AG09319 (cell line): ENCODE measurements at regions not wholly inside any gene's neighbourhood (a gene's known extent, or its start where the extent isn't known, plus 50 kb on each side); places are given as distances from the start of the nearest gene placed in this dataset.

Experiments
- DNase-seq: peaks from one replicate; pipeline ENCODE4 v3.0.0-alpha.2; 2010; ENCODE audit warnings: low read depth; ENCODE audit errors: extremely low read depth
- TF ChIP-seq, protein P1 (sequence below): IDR thresholded peaks from 2 replicates; pipeline ENCODE4 v1.5.1; 2011; ENCODE audit warnings: low read depth, mild to moderate bottlenecking, inconsistent platforms, low read length, moderate library complexity

DNA sequence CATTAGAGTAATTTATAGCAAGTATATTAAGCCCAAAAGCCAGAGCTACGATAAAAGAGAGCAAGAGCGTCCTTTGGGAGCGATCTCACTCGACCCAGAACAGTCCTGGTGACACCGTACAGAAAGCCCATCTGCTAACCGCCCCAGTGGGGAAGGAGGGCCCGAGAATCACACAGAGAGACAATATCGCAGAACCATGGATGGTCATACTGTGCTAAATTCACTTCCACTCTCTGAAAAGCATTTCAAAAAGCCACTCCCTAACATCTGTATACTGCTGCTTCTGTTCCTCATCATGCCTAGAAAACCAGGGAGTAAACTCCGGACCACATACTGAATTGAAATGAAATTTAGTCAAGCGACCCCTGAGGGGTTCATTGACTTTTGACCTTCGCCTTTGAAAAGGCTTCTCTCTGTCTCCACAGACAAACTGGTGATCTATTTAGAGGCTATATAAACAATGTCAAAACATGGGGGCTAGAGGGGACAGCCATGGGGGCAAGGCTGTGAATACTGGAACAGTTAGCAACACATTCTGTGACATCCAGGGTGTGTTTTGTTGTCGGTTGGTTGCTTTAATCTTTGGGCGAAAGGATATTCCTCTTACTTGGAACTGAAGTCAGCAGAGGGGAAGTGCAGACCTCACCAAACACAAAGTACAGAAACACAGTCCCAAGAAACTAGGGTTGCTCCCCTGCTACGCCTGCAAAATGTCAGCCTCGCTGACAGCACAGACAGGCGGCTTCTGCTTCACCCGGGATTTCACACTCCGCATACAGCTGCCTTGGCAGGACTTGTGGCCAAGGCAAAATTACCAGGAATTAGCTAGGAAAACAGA, 129.0 kb upstream of the RASGEF1B start:
- no peak for DNase-seq
- TF ChIP-seq, protein P1, sequence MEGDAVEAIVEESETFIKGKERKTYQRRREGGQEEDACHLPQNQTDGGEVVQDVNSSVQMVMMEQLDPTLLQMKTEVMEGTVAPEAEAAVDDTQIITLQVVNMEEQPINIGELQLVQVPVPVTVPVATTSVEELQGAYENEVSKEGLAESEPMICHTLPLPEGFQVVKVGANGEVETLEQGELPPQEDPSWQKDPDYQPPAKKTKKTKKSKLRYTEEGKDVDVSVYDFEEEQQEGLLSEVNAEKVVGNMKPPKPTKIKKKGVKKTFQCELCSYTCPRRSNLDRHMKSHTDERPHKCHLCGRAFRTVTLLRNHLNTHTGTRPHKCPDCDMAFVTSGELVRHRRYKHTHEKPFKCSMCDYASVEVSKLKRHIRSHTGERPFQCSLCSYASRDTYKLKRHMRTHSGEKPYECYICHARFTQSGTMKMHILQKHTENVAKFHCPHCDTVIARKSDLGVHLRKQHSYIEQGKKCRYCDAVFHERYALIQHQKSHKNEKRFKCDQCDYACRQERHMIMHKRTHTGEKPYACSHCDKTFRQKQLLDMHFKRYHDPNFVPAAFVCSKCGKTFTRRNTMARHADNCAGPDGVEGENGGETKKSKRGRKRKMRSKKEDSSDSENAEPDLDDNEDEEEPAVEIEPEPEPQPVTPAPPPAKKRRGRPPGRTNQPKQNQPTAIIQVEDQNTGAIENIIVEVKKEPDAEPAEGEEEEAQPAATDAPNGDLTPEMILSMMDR: no peak

DNA sequence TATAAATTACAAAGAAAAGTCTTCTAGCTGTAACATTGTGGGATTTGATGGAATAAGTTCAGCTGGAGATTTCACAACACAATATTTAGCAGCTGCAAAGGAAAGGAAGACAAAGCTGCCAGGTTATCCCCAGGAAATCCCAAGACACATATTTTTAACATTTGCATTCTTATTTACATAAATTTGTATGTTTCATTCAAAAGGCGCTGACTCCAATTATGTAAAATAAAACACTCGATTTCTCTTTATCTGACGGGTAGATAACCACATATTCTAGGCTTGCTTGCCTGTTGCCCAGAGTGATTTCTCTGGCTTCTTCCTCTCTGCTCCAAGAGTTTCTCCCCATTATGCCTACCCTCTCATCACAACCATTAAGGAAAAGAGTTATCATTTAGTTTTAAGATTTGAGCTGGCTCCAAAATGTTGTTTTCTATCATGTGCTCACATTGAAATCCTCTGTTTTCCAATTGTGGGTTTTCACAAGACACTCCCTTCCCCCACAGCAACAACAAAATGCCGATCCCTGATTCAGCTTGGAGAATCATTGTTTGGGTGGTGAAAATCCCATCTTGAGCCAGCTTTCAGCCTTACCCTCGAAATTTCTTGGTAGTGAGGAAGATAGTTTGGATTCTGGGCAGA, 128.2 kb upstream of the RASGEF1B start:
- TF ChIP-seq, protein P1: no peak
- no peak for DNase-seq

DNA sequence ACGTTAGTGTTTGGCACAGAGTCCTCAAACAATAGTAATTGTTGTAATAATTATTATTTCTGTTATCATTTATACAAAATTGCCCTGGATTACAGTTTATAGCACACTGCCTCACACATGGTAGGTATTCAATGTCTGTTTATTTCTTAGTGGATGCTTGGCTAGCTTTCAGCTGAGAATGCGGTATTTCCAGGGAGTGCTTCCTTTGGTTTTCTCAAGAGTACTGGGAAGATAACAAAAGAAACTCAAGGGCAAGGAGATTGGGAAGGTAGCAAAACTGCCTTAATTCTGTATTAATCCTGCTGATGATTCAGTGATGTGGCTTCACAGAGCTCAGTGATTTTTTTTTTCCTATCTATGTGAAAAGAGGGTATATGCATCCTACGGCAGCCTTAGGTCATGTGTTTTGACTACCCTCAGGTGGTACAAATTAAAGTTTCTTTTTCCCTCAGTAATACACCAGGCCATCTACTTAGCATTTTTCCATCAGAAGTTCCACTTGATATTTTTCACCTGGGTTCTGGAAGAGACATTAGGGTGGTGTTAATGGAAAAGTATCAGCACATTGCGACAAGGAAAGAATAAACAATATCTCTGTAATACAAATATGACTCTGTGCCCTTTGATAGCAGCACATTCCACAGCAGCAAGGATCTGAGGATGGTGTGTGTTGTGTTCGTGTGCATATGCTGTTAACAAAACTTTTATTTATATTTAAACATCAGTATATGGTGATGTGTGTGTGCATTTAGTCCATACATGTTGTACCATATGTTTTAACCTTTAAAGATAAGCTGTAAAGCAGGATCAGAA, 124.3 kb upstream of the RASGEF1B start:
- no peak for DNase-seq
- TF ChIP-seq, protein P1: no peak

DNA sequence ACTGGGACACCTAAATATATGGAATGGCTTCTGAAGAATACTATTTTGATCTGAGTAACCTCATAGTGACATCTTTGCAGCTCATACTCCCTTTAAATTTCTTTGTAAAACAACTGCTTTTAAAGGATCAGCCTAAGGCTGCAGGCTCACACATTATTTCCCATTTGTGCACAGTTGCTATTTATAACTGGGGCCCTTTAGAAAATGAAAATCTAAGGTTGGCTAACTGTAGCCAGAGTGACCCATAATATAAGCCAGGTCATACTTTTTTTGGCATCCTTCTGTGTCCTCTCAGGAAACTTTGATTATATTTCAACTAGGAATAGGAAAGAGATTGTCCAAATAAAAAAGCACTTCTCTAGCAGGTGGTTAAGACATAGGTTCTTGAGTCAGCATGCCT, 123.6 kb upstream of the RASGEF1B start:
- no peak for DNase-seq
- TF ChIP-seq, protein P1: no peak

DNA sequence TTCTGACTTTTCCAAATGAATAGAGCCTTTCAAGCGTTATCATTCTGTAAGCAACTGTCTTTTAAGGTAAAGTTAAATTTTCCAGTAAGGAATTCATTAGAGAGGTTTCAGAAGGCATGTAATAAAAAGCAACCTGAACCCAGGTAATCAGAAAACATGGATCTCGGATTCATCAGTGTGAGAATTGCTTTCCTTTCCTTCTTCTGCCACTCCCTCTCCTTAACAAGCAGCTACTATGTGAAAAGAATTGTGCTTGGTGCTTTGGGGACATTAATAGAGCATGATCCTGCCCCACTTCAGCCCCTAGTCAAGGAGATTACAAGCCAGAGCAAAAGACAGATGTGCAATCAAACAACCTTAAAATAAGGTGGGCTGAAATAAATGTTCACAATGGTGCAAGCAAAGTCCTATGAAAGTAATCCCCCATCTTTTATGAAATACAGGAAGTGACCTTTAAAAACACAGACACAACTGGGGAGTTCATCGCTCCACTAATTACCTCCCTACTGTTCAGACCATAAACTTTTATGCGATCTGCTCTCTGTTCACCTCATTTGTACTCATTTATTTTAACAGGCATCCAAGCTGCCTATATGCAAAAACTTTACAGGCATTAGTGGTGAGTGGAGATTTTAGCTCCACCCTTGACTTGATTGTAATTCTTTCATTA, 122.9 kb upstream of the RASGEF1B start:
- no peak for DNase-seq
- TF ChIP-seq, protein P1: no peak

DNA sequence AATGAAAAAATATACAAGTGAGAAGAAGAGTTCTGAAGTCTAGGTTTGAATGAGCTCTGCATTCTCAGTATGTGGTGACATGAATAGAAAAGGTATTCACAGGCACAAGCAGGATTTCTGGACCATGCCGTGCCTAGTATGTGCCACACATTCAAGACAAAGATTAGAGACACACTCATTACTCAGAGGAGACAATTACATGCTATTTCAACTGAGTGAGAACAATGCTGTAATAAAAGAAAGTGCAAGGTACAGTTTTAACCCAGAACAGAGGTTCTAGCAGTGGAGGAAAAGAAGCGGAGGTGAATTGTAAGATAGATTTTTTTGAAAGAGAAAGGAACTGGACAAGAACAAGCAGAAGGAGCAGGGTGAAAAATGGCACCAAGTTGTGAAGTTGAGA, 121.0 kb upstream of the RASGEF1B start:
- TF ChIP-seq, protein P1: no peak

More for the DNA sequence above, 121.0 kb upstream of the RASGEF1B start:
- no peak for DNase-seq
